Gastrocnemius medialis (tissue), 4 donors: ENCODE measurements at regions not wholly inside any gene's neighbourhood (a gene's known extent, or its start where the extent isn't known, plus 50 kb on each side); places are given as distances from the start of the nearest gene placed in this dataset.

Experiments
- ATAC-seq, 2 donors: fragments of 150-250 bp; one replicate each; pipeline ENCODE4 v1.9.1; 2016
- DNase-seq, 2 donors: peaks; one replicate each; pipeline ENCODE4 v3.0.0-alpha.2; 2019
- H3K27ac ChIP-seq, 4 donors: fragments of 200-600 bp; sonication (generic); 1 replicate in 1 of 4; 2 replicates in 3 of 4; pipeline ENCODE4 v1.5.1; 2016 to 2018; ENCODE audit warnings: mild to moderate bottlenecking in 2 of 4, moderate library complexity in 1 of 4
- H3K27me3 ChIP-seq, 3 donors: fragments of 200-600 bp; sonication (generic) in 2 of 3; 1 replicate in 1 of 3; 2 replicates in 2 of 3; pipeline versions ENCODE4 v1.5.1 to v1.6.0; 2016 to 2019; ENCODE audit warnings: mild to moderate bottlenecking in 1 of 3, moderate library complexity in 1 of 3
- H3K36me3 ChIP-seq, 2 donors: fragments of 200-600 bp; sonication (generic) in 1 of 2; one replicate each; pipeline ENCODE4 v1.5.1; 2017 to 2018
- H3K4me1 ChIP-seq, 2 donors: fragments of 200-600 bp; sonication (generic) in 1 of 2; one replicate each; pipeline ENCODE4 v1.5.1; 2016 to 2017; ENCODE audit warnings: mild to moderate bottlenecking in 2 of 2
- H3K4me3 ChIP-seq, 4 donors: fragments of 200-600 bp; sonication (generic) in 3 of 4; 1 replicate in 1 of 4; 2 replicates in 3 of 4; pipeline ENCODE4 v1.5.1; 2016 to 2019; ENCODE audit warnings: mild to moderate bottlenecking in 2 of 4
- H3K9me3 ChIP-seq, 3 donors: fragments of 200-600 bp; sonication (generic) in 2 of 3; 1 replicate in 1 of 3; 2 replicates in 2 of 3; pipeline ENCODE4 v1.5.1; 2016 to 2019
- CTCF ChIP-seq, 5 experiments: fragments of 450-650 bp in 3 of 5; fragments of 200-600 bp in 2 of 5; sonication (generic) in 2 of 5; IDR thresholded peaks in 4 of 5; conservative IDR thresholded peaks in 1 of 5; 1 replicate in 4 of 5; 2 replicates in 1 of 5; pipeline ENCODE4 v1.5.1; 2016 to 2019; ENCODE audit warnings: antibody characterized with exemption in 5 of 5, mild to moderate bottlenecking in 3 of 5, moderate library complexity in 3 of 5
- POLR2A ChIP-seq, 2 donors: fragments of 450-650 bp; IDR thresholded peaks; one replicate each; pipeline ENCODE4 v1.6.1; 2017; ENCODE audit warnings: antibody characterized with exemption in 2 of 2, mild to moderate bottlenecking in 2 of 2, moderate library complexity in 2 of 2
- in situ Hi-C, 4 donors: fragments of 200-750 bp; cut with MboI; loops; one replicate each; pipeline versions ENCODE4 v1.15.0 to v1.8.0; 2017; ENCODE audit warnings: low sequenced_read_pairs in 4 of 4
- intact Hi-C: fragments of 100-400 bp; cut with DNase I; formaldehyde crosslinking; loops from one replicate; pipeline ENCODE4 v1.15.1; 2023; ENCODE audit warnings: low total_unique reads

- ATAC-seq = no peak
- Histone ChIP-seq H3K27me3 (no peaks in the 10 kb centered on the region), H3K9me3 (no peaks in the 10 kb centered on the region), H3K4me3 (no peak overlapping the region), H3K36me3 (no peaks in the 10 kb centered on the region), H3K4me1 (peaks cover 0 to 16% of the 10 kb centered on the region in 2 donors), H3K27ac (no peak overlapping the region)
- TF ChIP-seq POLR2A (IDR thresholded peaks at IDR 0.05) (no peak), CTCF (IDR thresholded peaks at IDR 0.05 in 4 of 5, conservative IDR thresholded peaks at IDR 0.05 in 1 of 5) (no peak)
- no peak for DNase-seq
- intact Hi-C loops (no loop called here), in situ Hi-C loops (no loop called here)
Measured at GRCh38 chr14:83611491-83611890, 1918.5 kb upstream of the FLRT2 start.

- no peak for ATAC-seq
- Histone ChIP-seq H3K4me3 (no peak overlapping the region), H3K27ac (no peak overlapping the region), H3K4me1 (peaks cover 0 to 16% of the 10 kb centered on the region in 2 donors), H3K36me3 (no peaks in the 10 kb centered on the region), H3K27me3 (no peaks in the 10 kb centered on the region), H3K9me3 (no peaks in the 10 kb centered on the region)
- intact Hi-C loops = no loop called here
- in situ Hi-C loops = no loop called here
- DNase-seq = no peak
- TF ChIP-seq POLR2A (IDR thresholded peaks at IDR 0.05) = no peak
- no peak for TF ChIP-seq CTCF (IDR thresholded peaks at IDR 0.05 in 4 of 5, conservative IDR thresholded peaks at IDR 0.05 in 1 of 5)
Measured at GRCh38 chr14:83611906-83612390, 1918.0 kb upstream of the FLRT2 start.

- Histone ChIP-seq H3K9me3 (no peaks in the 10 kb centered on the region), H3K27me3 (no peaks in the 10 kb centered on the region), H3K36me3 (no peaks in the 10 kb centered on the region), H3K27ac (no peak overlapping the region), H3K4me1 (peaks cover 0 to 12% of the 10 kb centered on the region in 2 donors), H3K4me3 (no peak overlapping the region)
- intact Hi-C loops = no loop called here
- DNase-seq = no peak
- in situ Hi-C loops = no loop called here
- TF ChIP-seq CTCF (IDR thresholded peaks at IDR 0.05 in 4 of 5, conservative IDR thresholded peaks at IDR 0.05 in 1 of 5) (no peak), POLR2A (IDR thresholded peaks at IDR 0.05) (no peak)
- no peak for ATAC-seq
Measured at GRCh38 chr14:83614956-83615355, 1915.0 kb upstream of the FLRT2 start.

GRCh38 chr14:83624541-83624940 lies 1905.4 kb upstream of the FLRT2 start:
- Histone ChIP-seq H3K9me3 (no peaks in the 10 kb centered on the region), H3K4me3 (no peak overlapping the region), H3K27me3 (no peaks in the 10 kb centered on the region), H3K4me1 (no peaks in the 10 kb centered on the region), H3K27ac (no peak overlapping the region), H3K36me3 (no peaks in the 10 kb centered on the region)
- TF ChIP-seq CTCF (IDR thresholded peaks at IDR 0.05 in 4 of 5, conservative IDR thresholded peaks at IDR 0.05 in 1 of 5) (no peak), POLR2A (IDR thresholded peaks at IDR 0.05) (no peak)
- ATAC-seq (no peak), DNase-seq (no peak)
- intact Hi-C loops = no loop called here
- in situ Hi-C loops = no loop called here

- Histone ChIP-seq H3K9me3 (no peaks in the 10 kb centered on the region), H3K4me3 (no peak overlapping the region), H3K27me3 (no peaks in the 10 kb centered on the region), H3K4me1 (no peaks in the 10 kb centered on the region), H3K36me3 (no peaks in the 10 kb centered on the region), H3K27ac (no peak overlapping the region)
- intact Hi-C loops = no loop called here
- in situ Hi-C loops = no loop called here
- TF ChIP-seq POLR2A (IDR thresholded peaks at IDR 0.05) = no peak
- no peak for TF ChIP-seq CTCF (IDR thresholded peaks at IDR 0.05 in 4 of 5, conservative IDR thresholded peaks at IDR 0.05 in 1 of 5)
- ATAC-seq = no peak
- no peak for DNase-seq
Measured at GRCh38 chr14:83632375-83632774, 1897.6 kb upstream of the FLRT2 start.
